Prostate gland (tissue), 2 donors: ENCODE measurements at regions not wholly inside any gene's neighbourhood (a gene's known extent, or its start where the extent isn't known, plus 50 kb on each side); places are given as distances from the start of the nearest gene placed in this dataset.

ENCODE experiments used
- DNase-seq: peaks from one replicate; pipeline ENCODE4 v3.0.0-alpha.2; 2019; ENCODE audit warnings: low spot score
- H3K27ac ChIP-seq, 2 donors: fragments of 200-600 bp; sonication (generic); 2 replicates each; pipeline ENCODE4 v1.5.1; 2017 to 2019
- H3K27me3 ChIP-seq: fragments of 200-600 bp; sonication (generic); replicated peaks from 2 replicates; pipeline ENCODE4 v1.5.1; 2019; ENCODE audit not compliant: insufficient read depth
- H3K36me3 ChIP-seq, 2 donors: fragments of 200-600 bp; sonication (generic); 1 replicate in 1 of 2; 2 replicates in 1 of 2; pipeline versions ENCODE4 v1.5.1 to v1.8.1; 2017 to 2019
- H3K4me1 ChIP-seq: fragments of 200-600 bp; sonication (generic); replicated peaks from 2 replicates; pipeline ENCODE4 v1.5.1; 2019
- H3K4me3 ChIP-seq, 2 donors: fragments of 200-600 bp; sonication (generic); 2 replicates each; pipeline ENCODE4 v1.5.1; 2017 to 2019
- H3K9me3 ChIP-seq: fragments of 200-600 bp; sonication (generic); 2 replicates; pipeline ENCODE4 v1.5.1; 2017
- CTCF ChIP-seq, 4 experiments: fragments of 200-600 bp in 2 of 4; fragments of 450-650 bp in 2 of 4; sonication (generic) in 2 of 4; IDR thresholded peaks; 1 replicate in 3 of 4; 2 replicates in 1 of 4; pipeline ENCODE4 v1.5.1; 2016 to 2019; ENCODE audit warnings: antibody characterized with exemption in 4 of 4, mild to moderate bottlenecking in 2 of 4, moderate library complexity in 2 of 4
- POLR2A ChIP-seq: fragments of 450-650 bp; IDR thresholded peaks from one replicate; pipeline ENCODE4 v1.6.1; 2016; ENCODE audit warnings: antibody characterized with exemption, mild to moderate bottlenecking
- POLR2AphosphoS5 ChIP-seq: sonication (generic); formaldehyde crosslinking; IDR thresholded peaks from one replicate; pipeline ENCODE4 v1.6.1; 2017; ENCODE audit warnings: antibody characterized with exemption
- WGBS: methylation state at CpG from one replicate; pipeline ENCODE4 v1.1.5; 2018; 5-methylcytosine and 5-hydroxymethylcytosine counted together
- intact Hi-C: fragments of 100-400 bp; cut with DNase I; formaldehyde crosslinking; loops from one replicate; pipeline ENCODE4 v1.14.2; 2022

- no peak for TF ChIP-seq CTCF (IDR thresholded peaks at IDR 0.05)
- no peak for TF ChIP-seq POLR2AphosphoS5
- no peak for TF ChIP-seq POLR2A
- WGBS = 30% methylated on average over 2 of the region's 2 CpGs
- H3K4me1 ChIP-seq = no peaks in the 10 kb centered on the region
- no peak for DNase-seq
- peak overlapping the region in 1 of 2 donors; percentile 10 for H3K27ac ChIP-seq
- H3K36me3 ChIP-seq = no peaks in the 10 kb centered on the region
- H3K4me3 ChIP-seq = no peak overlapping the region
- intact Hi-C loops = loop anchor here (10.0 kb wide), 1 partner anchor 947 kb away; no protein-coding TSS in a partner anchor
- no peaks in the 10 kb centered on the region for H3K27me3 ChIP-seq
- no peaks in the 10 kb centered on the region for H3K9me3 ChIP-seq
Measured at GRCh38 chr2:66897691-66898150, 462.8 kb downstream of the MEIS1 start.

DNA sequence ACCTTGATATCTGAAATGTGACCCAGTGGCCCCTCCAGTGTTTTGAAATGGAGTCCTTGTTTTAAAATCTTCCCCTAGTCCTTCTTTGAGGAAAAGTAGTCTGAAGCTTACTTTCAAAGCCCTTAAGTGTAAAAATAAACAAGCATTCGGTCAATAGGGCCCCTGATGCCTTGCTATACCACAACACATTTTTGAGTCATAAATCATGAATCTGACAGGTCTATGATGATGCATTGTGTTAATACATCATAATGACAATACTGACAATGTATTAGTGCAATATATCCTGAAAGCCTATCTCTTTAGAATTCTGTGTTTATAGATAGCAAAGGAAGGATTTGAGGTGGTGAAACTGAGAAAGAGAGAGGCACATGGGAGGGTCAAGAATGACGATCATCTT, 464.2 kb downstream of the MEIS1 start:
- no peak for TF ChIP-seq POLR2A
- no peak for TF ChIP-seq POLR2AphosphoS5
- no peak for TF ChIP-seq CTCF (IDR thresholded peaks at IDR 0.05)
- 93% methylated on average over 2 of the region's 2 CpGs for WGBS
- no peaks in the 10 kb centered on the region for H3K9me3 ChIP-seq
- no peak overlapping the region for H3K27ac ChIP-seq
- DNase-seq = no peak
- intact Hi-C loops = loop anchor here (10.0 kb wide), 1 partner anchor 946 kb away; no protein-coding TSS in a partner anchor
- H3K36me3 ChIP-seq = no peaks in the 10 kb centered on the region
- no peak overlapping the region for H3K4me3 ChIP-seq
- H3K27me3 ChIP-seq = no peaks in the 10 kb centered on the region
- no peaks in the 10 kb centered on the region for H3K4me1 ChIP-seq

- H3K4me1 ChIP-seq = no peaks in the 10 kb centered on the region
- H3K36me3 ChIP-seq = no peaks in the 10 kb centered on the region
- no peak overlapping the region for H3K4me3 ChIP-seq
- intact Hi-C loops = loop anchor here (10.0 kb wide), 1 partner anchor 945 kb away; no protein-coding TSS in a partner anchor
- H3K9me3 ChIP-seq = no peaks in the 10 kb centered on the region
- TF ChIP-seq POLR2AphosphoS5 (no peak), POLR2A (no peak), CTCF (IDR thresholded peaks at IDR 0.05) (no peak)
- H3K27me3 ChIP-seq = no peaks in the 10 kb centered on the region
- H3K27ac ChIP-seq = no peak overlapping the region
- DNase-seq = no peak
Measured at GRCh38 chr2:66899648-66900047, 464.7 kb downstream of the MEIS1 start.

- no peak for TF ChIP-seq CTCF (IDR thresholded peaks at IDR 0.05)
- TF ChIP-seq POLR2AphosphoS5 = no peak
- no peak for TF ChIP-seq POLR2A
- intact Hi-C loops = no loop called here
- Histone ChIP-seq H3K4me3 (no peak overlapping the region), H3K36me3 (no peaks in the 10 kb centered on the region), H3K9me3 (no peaks in the 10 kb centered on the region), H3K27ac (no peak overlapping the region), H3K4me1 (no peaks in the 10 kb centered on the region), H3K27me3 (no peaks in the 10 kb centered on the region)
- WGBS = 85% methylated on average over 3 of the region's 3 CpGs
- DNase-seq = no peak
Measured at GRCh38 chr2:66901344-66901743, 466.4 kb downstream of the MEIS1 start.

GRCh38 chr2:66903183-66903582, 468.3 kb downstream of the MEIS1 start:
- Histone ChIP-seq H3K36me3 (no peaks in the 10 kb centered on the region), H3K27me3 (no peaks in the 10 kb centered on the region), H3K9me3 (no peaks in the 10 kb centered on the region), H3K4me1 (no peaks in the 10 kb centered on the region), H3K27ac (no peak overlapping the region), H3K4me3 (no peak overlapping the region)
- TF ChIP-seq POLR2A (no peak), POLR2AphosphoS5 (no peak), CTCF (IDR thresholded peaks at IDR 0.05) (no peak)
- intact Hi-C loops = no loop called here
- WGBS = 100% methylated on average over 1 of the region's 1 CpG
- DNase-seq = no peak
